ENCODE measurements at regions not wholly inside any gene's neighbourhood (a gene's known extent, or its start where the extent isn't known, plus 50 kb on each side); places are given as distances from the start of the nearest gene placed in this dataset.

- TF ChIP-seq POLR2A (IDR thresholded peaks at IDR 0.05; ENCODE audit: low read depth, low read length) (no peak), POLR2AphosphoS5 (IDR thresholded peaks at IDR 0.05; ENCODE audit: low read depth, low read length) (no peak)
Measured at GRCh38 chr13:54361460-54361859, 1332.8 kb downstream of the OLFM4 start.
